Mesenteric fat pad (tissue), 1 donor: ENCODE measurements at regions not wholly inside any gene's neighbourhood (a gene's known extent, or its start where the extent isn't known, plus 50 kb on each side); places are given as distances from the start of the nearest gene placed in this dataset.

Source experiments
- DNase-seq: peaks from one replicate; pipeline ENCODE4 v3.0.0-alpha.2; 2020; ENCODE audit warnings: low spot score
- donor health status: DM: yes; HTN: yes; CAD: no.

- no peak for DNase-seq
Observed at GRCh38 chr9:23638837-23639426, 187.1 kb downstream of the ELAVL2 start.
